GM19438 (cell line): ENCODE measurements at regions not wholly inside any gene's neighbourhood (a gene's known extent, or its start where the extent isn't known, plus 50 kb on each side); places are given as distances from the start of the nearest gene placed in this dataset.
"Not testable (repeated sequence)": the region's sequence is repeated elsewhere in the genome, so short reads cannot be mapped to it uniquely, and the experiment has no call there.

Experiments
- ATAC-seq: cut with Tn5 transposase; IDR thresholded peaks from one replicate; pipeline ENCODE4 v1.9.1; 2021; ENCODE audit warnings: low read depth; ENCODE audit not compliant: unreplicated experiment

DNA sequence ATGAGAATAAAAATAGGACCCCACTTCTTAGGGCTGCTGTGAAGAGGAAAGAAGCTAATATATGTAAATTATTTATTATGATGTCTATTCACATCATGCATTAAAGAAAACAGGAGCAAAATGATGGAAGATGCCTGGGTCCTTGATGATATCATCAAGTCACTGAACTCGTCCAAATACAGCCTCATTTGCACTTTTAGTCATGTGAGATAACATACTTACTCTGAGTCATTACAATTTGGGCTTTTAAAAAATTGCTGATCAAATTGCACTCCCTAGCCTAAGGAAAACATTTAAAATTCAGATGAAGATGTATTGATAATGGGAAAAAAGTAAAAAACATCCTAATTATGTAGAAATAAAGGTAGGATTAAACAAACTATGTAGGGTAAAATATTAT is 302.7 kb upstream of the CCL2 start:
- ATAC-seq: no peak

DNA sequence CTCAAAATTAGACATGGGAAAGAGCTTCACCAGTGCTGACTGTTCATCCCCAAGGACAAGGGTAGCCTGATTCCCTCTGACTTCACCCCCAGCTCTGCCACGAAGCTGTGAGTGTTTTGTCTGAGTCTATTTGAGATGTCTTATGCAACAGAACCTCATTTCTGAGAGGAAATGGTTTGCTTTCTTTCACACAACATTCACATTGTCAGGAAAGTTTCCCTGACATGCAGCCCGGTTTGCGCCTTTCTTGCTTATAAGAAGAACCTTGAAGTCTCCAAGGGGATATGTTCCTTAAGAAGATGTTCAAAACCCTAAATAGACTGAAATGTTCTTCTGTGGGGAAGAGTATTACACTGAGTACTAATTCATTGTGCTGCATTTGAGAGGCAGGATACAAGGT is 300.5 kb upstream of the CCL2 start:
- ATAC-seq: no peak

DNA sequence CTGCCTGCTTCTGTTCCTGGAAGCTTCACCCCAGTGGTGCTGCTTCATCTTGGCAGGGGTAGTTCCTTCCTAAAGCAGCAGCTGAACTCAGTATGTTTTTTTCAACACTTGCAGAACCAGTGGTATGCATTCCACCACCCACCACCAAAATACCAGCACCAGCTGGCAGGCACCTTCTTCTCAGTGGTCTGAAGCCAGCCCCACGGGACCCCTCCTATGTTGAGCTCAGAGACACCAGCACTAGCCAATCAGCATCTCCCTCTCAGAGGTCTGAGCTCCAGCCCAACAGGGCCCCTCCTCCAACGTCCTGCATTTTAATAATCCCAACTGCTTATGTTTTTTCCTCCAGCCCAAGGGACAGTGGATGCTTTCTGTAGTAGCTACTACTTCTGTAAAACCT is 299.6 kb upstream of the CCL2 start:
- ATAC-seq: no peak

DNA sequence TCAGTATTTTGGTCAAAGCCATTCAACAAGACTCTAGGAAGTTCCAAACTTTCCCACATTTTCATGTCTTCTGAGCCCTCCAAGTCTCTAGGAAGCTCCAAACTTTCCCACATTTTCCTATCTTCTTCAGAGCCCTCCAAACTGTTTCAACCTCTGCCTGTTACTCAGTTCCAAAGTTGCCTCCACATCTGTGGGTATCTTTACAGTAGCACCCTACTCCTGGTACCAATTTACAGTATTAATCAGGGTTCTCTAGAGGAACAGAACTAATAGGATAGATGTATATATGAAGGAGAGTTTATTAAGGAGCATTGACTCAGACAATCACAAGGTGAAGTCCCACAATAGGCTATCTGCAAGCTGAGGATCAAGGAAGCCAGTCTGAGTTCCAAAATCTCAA is 296.0 kb upstream of the CCL2 start:
- not testable (repeated sequence) for ATAC-seq

DNA sequence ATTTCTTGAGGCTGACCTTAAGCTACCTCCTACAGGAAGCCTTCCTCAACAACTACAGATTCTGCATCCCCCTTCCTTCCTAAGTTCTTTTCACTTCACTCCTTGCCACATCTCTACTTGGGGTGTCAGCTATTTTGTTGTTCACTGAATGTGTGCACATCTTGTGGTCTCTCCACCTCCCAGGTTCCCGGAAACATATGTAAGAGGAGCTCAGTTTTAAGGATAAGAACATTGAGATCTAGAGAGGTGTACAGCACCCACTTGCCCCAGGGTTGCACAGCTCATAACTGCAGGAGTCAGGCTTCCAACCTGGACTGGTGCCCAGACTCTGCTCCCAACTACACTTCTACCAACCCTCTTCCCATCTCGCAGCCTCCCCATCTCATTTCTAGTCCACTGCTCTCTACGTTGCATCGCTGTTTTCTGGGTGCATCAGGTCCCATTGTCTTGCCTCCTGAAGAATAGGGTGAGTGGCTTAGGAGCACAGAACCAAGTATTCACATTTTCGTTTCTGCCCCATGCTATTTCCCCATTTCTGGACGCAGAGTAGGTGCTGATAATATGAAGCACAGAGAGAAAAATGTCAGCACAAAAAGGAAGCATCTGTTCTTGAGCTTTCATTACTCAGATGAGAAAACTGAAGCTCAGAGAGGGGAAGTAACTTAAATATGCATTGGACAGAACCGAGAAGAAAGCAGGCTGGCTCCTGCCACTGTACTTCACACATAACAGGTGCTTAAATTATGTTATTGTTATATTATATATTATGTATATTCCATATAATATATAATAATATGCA is 292.0 kb upstream of the CCL2 start:
- no peak for ATAC-seq

DNA sequence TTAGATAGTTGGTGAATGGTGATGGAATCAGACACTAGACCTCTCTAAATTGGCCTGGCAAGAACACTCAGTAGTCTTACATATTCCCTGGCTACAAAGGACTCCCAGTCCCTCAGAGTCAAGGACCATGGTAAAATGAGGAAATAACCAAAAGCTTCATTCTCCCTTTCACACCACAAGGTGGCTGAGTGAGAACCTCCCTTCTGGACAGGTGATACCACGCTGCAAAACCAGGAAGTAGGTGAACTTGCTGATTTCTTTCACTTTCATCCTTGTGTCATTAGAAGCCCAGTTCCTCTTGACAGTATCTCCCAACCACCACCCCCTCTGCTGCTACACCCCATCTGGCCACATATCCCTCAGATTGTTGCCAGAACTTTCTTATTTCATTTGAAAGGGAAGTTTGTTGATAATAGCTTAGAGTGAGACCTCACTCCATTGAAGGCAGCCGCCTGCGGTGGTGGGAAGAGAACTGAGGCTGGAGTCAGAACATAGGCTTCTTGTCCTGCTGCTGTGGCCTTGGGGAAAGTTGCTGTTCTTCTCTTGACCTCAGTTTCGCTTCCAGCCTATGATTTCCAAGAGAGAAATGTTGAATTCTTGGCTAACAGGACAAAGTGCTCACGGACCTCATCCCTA is 290.6 kb upstream of the CCL2 start:
- ATAC-seq: peak; percentile 74

DNA sequence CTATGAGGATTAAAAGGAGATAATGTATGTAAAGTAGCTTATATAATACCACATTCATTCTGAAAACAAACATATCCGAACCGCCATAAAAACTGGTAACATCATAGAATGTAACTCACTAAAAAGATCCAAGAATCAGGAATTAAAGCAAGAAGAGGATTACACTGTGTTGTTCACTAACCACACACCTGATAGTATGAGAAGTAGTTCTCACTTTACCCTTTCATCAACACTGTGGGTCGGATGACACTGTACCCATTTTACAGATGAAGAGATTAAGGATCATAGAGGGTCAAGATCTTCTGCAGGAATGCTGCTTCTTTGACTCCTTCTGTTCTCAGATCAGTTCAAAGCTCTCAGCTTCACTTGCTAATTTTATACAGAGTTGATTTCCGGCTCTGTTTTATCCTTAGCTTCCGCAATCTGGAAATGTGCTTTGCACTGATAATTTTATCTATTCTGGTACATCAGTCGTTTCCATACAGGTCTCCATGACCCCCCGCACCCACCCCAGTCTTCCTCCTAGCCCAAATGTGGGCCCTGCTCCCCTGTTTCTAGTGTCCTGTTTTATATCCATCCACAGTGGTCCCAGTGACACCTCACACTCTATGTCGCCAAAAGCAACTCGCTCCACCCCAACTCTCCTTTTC is 288.6 kb upstream of the CCL2 start:
- ATAC-seq: no peak

DNA sequence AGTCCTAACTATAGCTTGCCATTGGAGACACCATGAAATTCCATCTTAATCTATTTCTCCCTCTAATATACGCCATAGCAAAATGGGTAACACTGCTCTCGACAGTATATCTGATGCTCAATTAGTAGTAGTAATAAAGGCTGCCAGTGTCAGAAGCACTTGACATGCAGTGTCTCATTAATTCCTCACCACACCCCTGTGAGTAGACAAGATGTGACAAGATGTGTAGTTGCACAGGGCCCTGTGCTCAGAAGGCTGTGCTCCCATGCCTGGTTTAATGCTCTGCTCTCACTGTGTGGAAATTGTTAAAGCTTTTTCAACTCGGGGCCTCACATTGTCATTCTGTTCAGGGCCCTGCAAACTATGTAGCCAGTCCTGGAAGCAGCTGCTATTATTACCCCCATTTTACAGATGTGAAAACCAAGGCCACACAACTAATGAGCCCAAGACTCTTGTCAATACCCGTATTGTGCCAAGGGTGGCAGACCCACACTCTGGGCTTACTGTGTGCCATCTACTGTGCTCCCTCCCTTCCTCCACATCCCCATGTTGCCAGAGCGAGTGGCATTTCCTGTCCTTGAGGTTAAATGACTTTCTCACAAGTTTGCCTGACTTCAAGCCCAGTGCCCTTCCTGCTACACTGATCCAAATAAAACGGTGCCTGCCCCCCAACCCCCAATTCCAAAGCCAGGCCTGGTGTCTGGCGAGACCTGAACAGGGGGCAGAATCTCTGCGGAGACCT is 287.3 kb upstream of the CCL2 start:
- ATAC-seq: no peak

DNA sequence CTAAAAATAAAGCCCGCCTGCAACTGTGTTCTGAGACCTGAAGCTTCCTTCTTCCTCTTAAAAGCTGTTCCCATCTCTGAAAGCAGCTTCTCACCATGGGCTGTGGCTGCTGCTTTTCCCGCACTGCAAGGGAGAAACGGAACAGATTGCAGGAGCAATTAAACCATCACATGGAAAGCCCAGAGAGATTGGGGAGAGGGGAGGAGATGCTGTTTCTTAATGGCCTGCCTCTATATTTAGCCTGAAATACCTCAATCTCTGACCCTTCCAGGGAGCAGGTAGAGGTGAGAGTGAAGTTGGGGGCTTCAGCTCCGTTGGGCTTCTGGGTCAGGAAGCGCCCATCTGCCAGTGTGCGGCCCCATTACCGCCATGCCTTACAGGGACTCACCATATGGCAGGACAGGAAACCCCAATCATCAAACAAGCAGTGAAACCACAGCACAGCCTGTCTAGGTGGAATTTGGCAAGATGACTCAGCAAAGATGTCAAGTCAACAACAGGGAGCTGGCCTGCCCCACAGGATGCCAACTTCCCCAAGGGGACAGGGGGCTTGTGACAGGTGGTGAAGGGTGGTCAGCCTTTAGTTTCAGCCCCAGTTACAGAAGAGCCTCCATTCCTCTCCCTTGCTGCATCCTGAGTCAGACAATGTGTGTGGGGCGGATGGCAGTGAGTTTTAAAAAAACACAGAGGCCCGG is 286.6 kb upstream of the CCL2 start:
- ATAC-seq: peak; percentile 68

DNA sequence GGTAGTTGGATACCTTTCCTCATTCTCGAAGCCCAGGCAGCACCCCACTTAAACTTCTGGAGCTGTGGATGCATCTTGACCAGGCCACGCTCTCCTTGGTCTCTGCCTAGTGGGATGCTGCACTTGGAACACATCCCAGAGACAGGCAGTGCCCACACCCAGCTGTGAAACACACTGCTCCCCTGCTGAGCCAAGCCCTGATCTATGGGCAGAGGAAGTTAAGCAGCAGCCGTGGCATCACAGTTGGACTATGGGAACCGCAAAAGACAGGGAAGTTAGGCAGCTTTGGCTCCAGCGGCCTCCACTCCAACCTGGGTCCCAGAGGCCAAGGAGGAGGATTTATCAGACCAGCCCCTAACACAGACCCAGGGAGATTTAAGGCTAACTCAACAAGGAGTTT is 284.8 kb upstream of the CCL2 start:
- ATAC-seq: no peak

DNA sequence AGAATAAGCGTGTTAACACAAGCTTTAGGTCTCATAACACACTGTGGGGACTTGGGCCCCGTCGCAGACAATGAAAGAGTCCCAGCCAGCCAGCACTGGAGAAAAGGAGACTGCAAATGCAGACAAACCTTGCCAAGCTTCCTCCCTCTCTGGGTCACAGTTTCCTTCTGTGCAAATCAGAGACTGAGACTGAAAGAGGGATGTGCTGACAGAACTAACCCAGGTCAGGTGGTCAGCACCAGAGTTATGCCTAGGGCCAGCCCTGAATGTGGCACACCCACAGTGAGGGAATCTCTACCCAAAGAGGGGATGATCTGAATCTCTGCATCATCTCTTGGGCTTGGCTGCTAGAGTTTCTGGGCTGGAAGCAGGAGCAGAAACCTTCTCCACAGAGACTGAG is 282.3 kb upstream of the CCL2 start:
- ATAC-seq: no peak

DNA sequence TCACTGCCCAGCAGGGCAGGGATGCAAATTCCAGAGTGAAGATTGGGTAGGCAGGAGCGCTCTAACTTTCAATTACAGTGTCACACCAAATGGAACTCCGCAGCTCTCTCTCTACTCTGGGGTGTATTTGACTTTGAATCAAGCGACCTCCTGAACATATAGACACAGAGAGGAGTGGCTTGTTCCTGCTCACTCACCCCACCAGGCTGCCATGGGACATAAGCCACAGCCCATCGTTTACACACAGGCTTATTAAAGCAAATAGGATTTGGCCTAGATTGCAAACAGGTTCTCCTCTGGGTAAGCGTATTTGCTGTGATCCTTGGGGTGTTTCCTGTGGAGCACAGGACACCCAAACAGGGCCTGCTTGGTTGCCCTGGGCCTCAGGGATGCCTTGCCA is 281.6 kb upstream of the CCL2 start:
- ATAC-seq: no peak

DNA sequence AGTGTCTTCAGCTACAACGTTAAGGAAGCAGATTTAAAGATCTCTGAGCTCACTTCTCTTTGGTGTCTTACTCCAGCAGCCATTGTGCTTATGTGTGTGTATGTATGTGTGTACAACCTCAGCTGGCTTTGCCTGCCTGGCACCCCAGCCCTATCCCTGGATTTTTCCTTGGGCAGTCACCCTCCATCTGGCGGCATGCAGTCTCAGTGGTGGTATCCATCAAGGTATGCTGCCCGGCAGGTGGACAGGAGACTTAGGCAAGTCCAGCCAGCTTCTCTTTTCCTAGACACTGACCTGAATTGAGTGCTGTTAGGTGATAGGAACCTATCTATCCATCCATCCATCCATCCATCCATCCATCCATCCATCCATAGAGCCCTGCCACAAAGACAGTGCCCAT is 280.8 kb upstream of the CCL2 start:
- ATAC-seq: no peak

DNA sequence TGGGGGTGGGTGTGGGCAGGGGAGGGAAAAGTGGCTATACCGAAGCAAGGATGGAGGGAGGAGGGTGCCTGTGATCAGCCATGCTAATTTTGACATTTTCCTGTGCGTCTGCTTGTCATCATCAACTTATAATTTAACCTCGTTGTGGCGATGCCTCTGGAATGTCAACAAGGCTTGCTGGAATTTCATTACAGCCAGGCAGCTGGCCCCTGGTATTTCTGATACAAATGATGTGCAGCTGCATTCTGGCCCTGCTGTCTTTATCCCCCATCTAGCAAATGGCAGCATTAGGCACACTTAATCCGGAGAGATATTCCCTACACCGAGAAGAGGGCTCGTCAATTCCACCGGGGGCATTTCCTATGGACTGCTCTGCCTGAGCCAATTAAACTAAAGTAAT is 278.3 kb upstream of the CCL2 start:
- ATAC-seq: no peak

DNA sequence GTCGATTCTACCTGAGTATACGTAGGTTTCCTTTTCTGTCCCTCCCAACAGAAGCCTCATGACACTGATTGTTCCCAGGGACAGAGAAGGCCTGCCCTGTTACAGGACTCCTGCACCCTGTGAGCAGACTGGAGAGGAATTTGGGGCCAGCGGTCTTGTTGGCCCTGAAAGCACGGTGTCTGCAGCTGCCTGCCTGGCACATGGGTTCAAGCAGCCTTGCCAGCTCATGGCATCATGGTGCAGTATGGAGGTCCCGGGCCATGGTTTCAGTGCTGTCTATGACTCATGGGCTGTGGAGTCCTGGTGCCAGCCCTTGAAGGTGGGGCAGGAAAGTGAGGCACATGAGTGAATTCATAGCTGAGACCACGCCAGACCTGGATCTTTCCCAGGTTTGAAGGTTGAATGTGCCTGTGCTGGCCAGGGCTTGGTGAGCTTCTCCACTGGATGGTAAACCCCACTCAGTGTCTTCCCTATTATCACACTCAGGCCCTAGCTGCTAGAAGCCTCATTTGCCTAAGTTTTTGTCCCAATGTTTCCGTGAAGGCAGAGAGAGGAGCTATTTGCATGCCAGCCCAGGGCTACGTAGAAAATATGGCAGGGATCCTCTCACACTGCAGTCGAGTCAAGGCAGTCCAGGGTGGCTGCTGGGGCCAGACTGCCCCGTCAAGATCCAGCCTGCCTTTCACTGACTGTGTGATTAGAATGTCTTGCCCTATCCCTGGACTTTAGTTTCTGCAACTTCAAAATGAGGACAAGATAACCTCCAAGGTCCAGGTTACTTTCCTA is 277.2 kb upstream of the CCL2 start:
- ATAC-seq: no peak

DNA sequence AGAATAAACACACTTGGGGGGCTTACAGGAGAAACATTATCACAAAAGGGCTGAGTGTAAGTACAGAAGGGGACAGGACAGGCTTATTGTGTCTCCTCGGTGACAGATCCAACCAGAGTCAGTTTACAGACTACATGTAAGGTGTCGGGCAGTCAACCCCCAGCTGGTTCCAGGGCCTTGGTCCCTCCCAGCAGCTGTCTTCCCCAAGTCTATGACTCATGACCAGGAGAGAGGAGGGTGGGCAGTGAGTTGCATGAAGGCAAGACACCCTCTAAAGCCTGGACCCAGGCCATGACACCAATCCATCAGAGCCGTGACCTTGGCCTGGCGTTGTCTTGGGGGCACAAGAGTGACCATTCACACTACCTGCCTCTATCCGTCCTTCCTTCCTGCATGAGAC is 276.2 kb upstream of the CCL2 start:
- ATAC-seq: no peak

DNA sequence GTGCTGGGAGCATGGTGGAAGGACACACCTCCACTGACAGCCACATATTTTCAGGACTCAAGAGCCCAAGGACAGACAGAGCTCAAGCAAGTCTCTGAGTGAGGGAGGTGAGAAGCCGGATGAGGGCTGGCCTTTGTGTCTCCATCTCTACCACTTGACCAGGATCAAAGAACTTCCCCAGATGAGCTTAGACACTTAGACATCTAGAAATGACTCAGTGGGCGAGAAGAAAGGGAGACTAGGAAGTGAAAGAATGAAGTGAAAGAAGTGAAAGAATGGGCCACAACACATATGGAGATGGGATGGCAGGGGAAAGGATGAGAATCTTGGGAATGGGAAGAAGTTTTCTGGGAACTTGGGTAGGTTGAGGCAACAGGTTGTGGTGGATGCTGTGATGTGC is 274.9 kb upstream of the CCL2 start:
- ATAC-seq: no peak

DNA sequence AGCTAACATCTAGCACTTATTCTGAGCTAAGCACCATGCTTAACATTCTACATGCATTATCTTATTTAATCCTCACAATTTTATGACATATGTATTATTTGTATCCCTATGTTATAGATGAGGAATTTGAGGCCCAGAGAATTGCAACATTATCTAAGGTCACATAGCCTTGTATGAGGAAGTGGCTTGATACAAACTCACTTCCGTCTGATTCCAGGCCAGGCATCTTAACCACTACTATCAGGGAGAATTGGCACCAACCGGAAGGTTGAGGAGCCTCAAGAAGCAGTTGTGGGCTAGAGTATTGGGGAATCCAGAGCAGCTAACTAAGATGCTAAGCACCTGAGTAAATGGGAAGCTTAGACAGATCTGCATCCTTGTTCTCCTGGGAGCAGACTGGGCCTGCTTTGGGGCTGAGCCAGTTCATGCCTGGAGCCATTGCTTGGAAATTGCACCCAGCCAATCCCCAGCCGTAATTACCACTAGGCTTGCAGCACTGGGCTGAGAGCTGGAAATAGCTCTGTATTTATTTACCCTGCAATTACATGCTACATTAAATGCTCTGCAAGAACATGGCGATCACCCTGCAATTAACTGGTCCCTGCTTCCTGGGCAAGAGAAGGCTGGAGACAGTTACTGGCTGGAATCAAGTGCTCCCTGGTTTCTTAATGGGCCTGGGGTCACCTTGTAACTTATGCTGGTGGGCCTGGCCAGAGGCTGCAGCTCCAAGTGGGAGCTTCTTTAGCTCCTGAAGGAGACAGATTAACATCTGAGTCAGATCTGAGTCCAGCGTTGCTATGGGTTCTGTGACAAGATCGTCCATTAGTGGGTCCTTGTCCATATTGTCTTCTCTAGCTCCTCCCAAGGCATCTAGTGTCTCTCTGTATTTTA is 273.1 kb upstream of the CCL2 start:
- no peak for ATAC-seq

DNA sequence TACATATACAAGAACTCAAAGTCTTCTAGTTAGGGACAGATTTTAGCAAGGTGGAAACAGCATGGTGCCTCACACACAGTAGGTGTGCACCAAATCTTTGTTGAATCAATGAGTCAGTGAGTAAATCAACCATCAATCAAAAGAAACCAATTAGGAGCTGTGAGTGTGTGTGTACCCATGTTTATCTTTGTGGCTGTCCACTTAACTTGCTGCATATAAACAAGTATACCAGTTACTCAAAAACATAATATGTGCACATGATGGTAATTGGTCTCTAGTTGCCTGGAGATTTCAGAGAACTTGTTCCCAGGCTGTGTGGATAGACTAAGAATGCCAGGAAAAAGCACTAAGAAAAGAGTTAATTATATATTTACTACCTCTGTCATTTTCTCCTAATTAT is 272.2 kb upstream of the CCL2 start:
- no peak for ATAC-seq
